DND-41 (cell line): ENCODE measurements at regions not wholly inside any gene's neighbourhood (a gene's known extent, or its start where the extent isn't known, plus 50 kb on each side); places are given as distances from the start of the nearest gene placed in this dataset.

ENCODE experiments used
- ATAC-seq: fragments of 200-7000 bp; cut with Tn5 transposase; 3 replicates; pipeline ENCODE4 v1.9.1; 2021; ENCODE audit warnings: low read depth; ENCODE audit not compliant: insufficient read depth
- DNase-seq: peaks from one replicate; pipeline ENCODE4 v3.0.0-alpha.2; 2020
- H2AFZ ChIP-seq: 2 replicates; pipeline ENCODE4 v1.6.0; 2012; ENCODE audit warnings: low read depth, low read length
- H3K27ac ChIP-seq: 2 replicates; pipeline ENCODE4 v1.5.1; 2012; ENCODE audit warnings: low read length, inconsistent platforms
- H3K27me3 ChIP-seq: fragments of 200-600 bp; sonication (generic); 2 replicates; pipeline ENCODE4 v1.6.0; 2012; ENCODE audit warnings: low read length, mild to moderate bottlenecking, inconsistent platforms; ENCODE audit not compliant: insufficient read depth, poor library complexity
- H3K36me3 ChIP-seq: 2 replicates; pipeline ENCODE4 v1.5.1; 2012; ENCODE audit warnings: low read length, inconsistent platforms; ENCODE audit not compliant: insufficient read depth
- H3K4me1 ChIP-seq: 2 replicates; pipeline ENCODE4 v1.5.1; 2012; ENCODE audit warnings: mild to moderate bottlenecking, low read length; ENCODE audit not compliant: insufficient read depth
- H3K4me2 ChIP-seq: 2 replicates; pipeline ENCODE4 v1.6.0; 2012; ENCODE audit warnings: mild to moderate bottlenecking, moderate library complexity, low read length, inconsistent platforms; ENCODE audit not compliant: insufficient read depth
- H3K4me3 ChIP-seq, 2 experiments: fragments of 200-600 bp in 1 of 2; shearing (Covaris generic) in 1 of 2; 2 replicates each; pipeline ENCODE4 v1.5.1; 2012 to 2016; ENCODE audit warnings: inconsistent platforms in 2 of 2, low read length in 2 of 2, mild to moderate bottlenecking in 2 of 2, low read depth in 1 of 2, moderate library complexity in 1 of 2
- H3K79me2 ChIP-seq: 2 replicates; pipeline ENCODE4 v1.6.0; 2012; ENCODE audit warnings: low read length, inconsistent platforms; ENCODE audit not compliant: insufficient read depth
- H3K9ac ChIP-seq: 2 replicates; pipeline ENCODE4 v1.6.0; 2012; ENCODE audit warnings: low read depth, mild to moderate bottlenecking, inconsistent platforms, low read length, moderate library complexity
- H3K9me3 ChIP-seq: 2 replicates; pipeline ENCODE4 v1.5.1; 2012; ENCODE audit warnings: low read length, moderate library complexity, mild to moderate bottlenecking, inconsistent platforms; ENCODE audit not compliant: insufficient read depth, severe bottlenecking
- H4K20me1 ChIP-seq: 2 replicates; pipeline ENCODE4 v1.6.0; 2012; ENCODE audit warnings: low read length; ENCODE audit not compliant: insufficient read depth
- EZH2 ChIP-seq: IDR thresholded peaks from 3 replicates; pipeline ENCODE4 v1.6.1; 2012; ENCODE audit warnings: borderline replicate concordance, low read depth, mild to moderate bottlenecking, moderate library complexity, low read length, inconsistent platforms; ENCODE audit not compliant: severe bottlenecking
- TF ChIP-seq, protein P1 (sequence below): IDR thresholded peaks from 2 replicates; pipeline ENCODE4 v1.5.1; 2012; ENCODE audit warnings: borderline replicate concordance, low read length, moderate library complexity, mild to moderate bottlenecking; ENCODE audit not compliant: poor library complexity, severe bottlenecking; ENCODE audit errors: extremely low read depth

DNA sequence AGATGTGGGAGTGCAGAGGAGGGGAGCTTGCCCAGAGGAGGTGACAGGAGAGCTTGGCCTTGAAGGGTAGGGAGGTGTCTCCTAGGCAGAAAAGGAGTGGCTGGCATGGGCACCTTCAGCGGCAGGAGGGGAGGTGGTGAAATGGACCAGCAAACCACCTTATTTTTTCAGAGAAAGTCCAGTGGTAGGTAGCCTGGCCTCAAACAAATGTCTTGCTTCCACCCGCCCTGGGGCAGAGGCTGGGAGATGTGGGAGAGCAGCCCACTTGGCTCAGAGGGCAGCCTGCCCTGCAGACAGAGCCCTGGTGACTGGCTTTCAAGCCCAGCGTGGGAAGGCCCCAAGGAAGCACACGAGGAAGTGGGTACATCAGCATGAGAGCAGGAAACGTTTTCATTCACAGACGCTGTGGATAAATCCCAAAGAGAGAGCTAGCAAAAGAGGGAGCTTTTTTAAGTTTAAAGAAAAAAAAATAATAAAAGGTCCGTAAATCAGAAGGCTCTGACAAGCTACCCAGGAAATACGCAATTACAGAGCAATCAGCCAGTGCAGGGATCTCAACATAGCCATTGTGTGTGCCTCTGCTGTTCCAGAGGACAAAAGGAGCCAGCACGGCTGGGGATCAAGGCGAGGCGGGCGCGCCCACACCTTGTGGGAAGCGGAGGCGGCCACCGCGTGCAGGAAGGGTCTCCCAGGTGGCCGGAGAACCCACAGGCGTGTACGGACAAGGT lies 238.7 kb upstream of the PLET1 start:
- Histone ChIP-seq H3K27ac (no peak overlapping the region), H4K20me1 (no peaks in the 10 kb centered on the region), H3K79me2 (no peaks in the 10 kb centered on the region), H3K27me3 (no peaks in the 10 kb centered on the region), H3K4me1 (no peaks in the 10 kb centered on the region), H2AFZ (no peak overlapping the region), H3K9me3 (no peaks in the 10 kb centered on the region), H3K9ac (no peak overlapping the region), H3K4me2 (no peak overlapping the region), H3K4me3 (no peak overlapping the region), H3K36me3 (no peaks in the 10 kb centered on the region)
- DNase-seq: no peak
- no peak for ATAC-seq
- TF ChIP-seq EZH2: no peak
- TF ChIP-seq, protein P1, sequence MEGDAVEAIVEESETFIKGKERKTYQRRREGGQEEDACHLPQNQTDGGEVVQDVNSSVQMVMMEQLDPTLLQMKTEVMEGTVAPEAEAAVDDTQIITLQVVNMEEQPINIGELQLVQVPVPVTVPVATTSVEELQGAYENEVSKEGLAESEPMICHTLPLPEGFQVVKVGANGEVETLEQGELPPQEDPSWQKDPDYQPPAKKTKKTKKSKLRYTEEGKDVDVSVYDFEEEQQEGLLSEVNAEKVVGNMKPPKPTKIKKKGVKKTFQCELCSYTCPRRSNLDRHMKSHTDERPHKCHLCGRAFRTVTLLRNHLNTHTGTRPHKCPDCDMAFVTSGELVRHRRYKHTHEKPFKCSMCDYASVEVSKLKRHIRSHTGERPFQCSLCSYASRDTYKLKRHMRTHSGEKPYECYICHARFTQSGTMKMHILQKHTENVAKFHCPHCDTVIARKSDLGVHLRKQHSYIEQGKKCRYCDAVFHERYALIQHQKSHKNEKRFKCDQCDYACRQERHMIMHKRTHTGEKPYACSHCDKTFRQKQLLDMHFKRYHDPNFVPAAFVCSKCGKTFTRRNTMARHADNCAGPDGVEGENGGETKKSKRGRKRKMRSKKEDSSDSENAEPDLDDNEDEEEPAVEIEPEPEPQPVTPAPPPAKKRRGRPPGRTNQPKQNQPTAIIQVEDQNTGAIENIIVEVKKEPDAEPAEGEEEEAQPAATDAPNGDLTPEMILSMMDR: no peak

DNA sequence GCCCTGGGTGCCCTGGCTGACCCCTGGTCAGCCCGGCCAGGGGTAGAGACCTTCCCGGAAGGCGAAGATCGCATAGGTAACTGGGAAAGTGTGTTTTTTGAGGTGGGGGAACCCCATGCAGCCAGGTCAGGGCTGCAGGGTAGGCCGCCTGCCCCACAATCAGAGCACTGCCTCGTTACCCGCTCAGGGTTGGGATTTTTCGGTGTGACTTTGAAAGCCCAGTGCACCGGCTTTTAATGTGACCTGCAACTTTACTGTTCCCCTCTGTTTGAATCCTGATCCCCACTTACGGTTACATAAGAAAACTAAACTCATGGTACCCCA lies 239.2 kb upstream of the PLET1 start:
- Histone ChIP-seq H3K79me2 (no peaks in the 10 kb centered on the region), H3K36me3 (no peaks in the 10 kb centered on the region), H3K4me2 (no peak overlapping the region), H3K27ac (no peak overlapping the region), H3K4me3 (no peak overlapping the region), H3K4me1 (no peaks in the 10 kb centered on the region), H2AFZ (no peak overlapping the region), H4K20me1 (no peaks in the 10 kb centered on the region), H3K9me3 (no peaks in the 10 kb centered on the region), H3K27me3 (no peaks in the 10 kb centered on the region), H3K9ac (no peak overlapping the region)
- ATAC-seq: no peak
- no peak for TF ChIP-seq EZH2
- TF ChIP-seq, protein P1: no peak
- DNase-seq: no peak

DNA sequence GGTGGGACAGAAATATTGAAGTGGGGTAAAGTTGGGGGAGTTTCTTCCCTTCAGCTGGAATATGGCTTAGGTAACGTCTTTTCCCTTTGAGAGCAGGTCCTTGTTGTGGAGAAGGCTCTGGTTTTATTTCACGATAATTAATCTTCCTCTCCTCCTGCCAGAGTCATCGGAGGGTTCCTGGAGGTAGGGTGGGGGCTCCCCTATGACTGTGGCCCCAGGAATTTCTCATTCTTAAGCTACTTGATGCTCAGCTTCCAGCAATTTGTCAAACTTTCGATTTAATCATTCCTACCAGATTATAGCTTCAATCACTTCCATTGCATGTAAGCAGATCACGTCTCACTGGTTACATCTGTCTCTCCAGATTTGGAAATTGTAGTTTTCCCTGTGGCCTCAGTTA lies 242.8 kb upstream of the PLET1 start:
- TF ChIP-seq EZH2: no peak
- TF ChIP-seq, protein P1: no peak
- Histone ChIP-seq H4K20me1 (no peaks in the 10 kb centered on the region), H3K27ac (no peak overlapping the region), H3K79me2 (no peaks in the 10 kb centered on the region), H3K4me1 (no peaks in the 10 kb centered on the region), H3K27me3 (peaks cover 3% of the 10 kb centered on the region), H3K4me3 (no peak overlapping the region), H3K4me2 (no peak overlapping the region), H3K9me3 (no peaks in the 10 kb centered on the region), H3K36me3 (no peaks in the 10 kb centered on the region), H2AFZ (no peak overlapping the region), H3K9ac (no peak overlapping the region)
- ATAC-seq: no peak
- no peak for DNase-seq
